ENCODE measurements at regions not wholly inside any gene's neighbourhood (a gene's known extent, or its start where the extent isn't known, plus 50 kb on each side); places are given as distances from the start of the nearest gene placed in this dataset.

- H2AFZ ChIP-seq = no peak overlapping the region
- H3K4me2 ChIP-seq = no peak overlapping the region
- H3K4me1 ChIP-seq (ENCODE audit: insufficient read depth) = no peaks in the 10 kb centered on the region
- H3K27me3 ChIP-seq = no peaks in the 10 kb centered on the region
- no peak for TF ChIP-seq EZH2 (IDR thresholded peaks at IDR 0.05; ENCODE audit: borderline replicate concordance)
- TF ChIP-seq CTCF (IDR thresholded peaks at IDR 0.05; ENCODE audit: poor library complexity) = no peak
- TF ChIP-seq EZH2phosphoT487 (IDR thresholded peaks at IDR 0.05; ENCODE audit: low read depth, severe bottlenecking, unreplicated experiment) = no peak
- H3K36me3 ChIP-seq (replicated peaks; ENCODE audit: insufficient read depth, low read depth) = no peaks in the 10 kb centered on the region
- no peak for DNase-seq (ENCODE audit: low spot score)
- no peaks in the 10 kb centered on the region for H4K20me1 ChIP-seq (ENCODE audit: insufficient read depth, poor library complexity, severe bottlenecking)
- no peaks in the 10 kb centered on the region for H3K9me3 ChIP-seq (ENCODE audit: low read depth)
- H3K79me2 ChIP-seq = no peaks in the 10 kb centered on the region
- H3K27ac ChIP-seq = no peak overlapping the region
- 82% methylated on average over 2 of the region's 2 CpGs for WGBS (ENCODE audit: low lambda C conversion rate, missing lambda C conversion rate)
- H3K9me2 ChIP-seq (replicated peaks; ENCODE audit: insufficient read depth) = no peaks in the 10 kb centered on the region
- H3K4me3 ChIP-seq = no peak overlapping the region
Measured at GRCh38 chr12:61011767-61012423, 1248.3 kb upstream of the USP15 start.

DNA sequence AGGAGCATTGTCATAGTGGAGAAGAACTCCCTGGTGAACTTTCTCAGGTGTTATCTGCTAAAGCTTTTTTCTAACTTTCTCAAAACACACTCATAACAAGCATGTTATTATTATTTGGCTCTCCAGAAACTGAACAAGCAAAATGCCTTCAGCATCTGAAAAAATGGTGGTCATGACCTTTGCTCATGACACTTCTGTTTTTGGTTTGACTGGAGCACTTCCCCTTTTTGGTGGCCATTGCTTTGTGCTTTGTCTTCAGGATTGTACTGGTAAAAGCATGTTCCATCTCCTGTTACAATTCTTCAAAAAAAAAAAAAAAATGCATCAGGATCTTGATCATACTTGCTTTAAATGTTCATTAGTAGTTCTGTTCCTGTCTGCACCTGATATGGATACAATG is 1241.6 kb upstream of the USP15 start:
- H4K20me1 ChIP-seq (ENCODE audit: insufficient read depth, poor library complexity, severe bottlenecking) = no peaks in the 10 kb centered on the region
- H3K9me3 ChIP-seq (ENCODE audit: low read depth) = no peaks in the 10 kb centered on the region
- no peaks in the 10 kb centered on the region for H3K27me3 ChIP-seq
- no peak overlapping the region for H3K4me2 ChIP-seq
- no peaks in the 10 kb centered on the region for H3K79me2 ChIP-seq
- no peak overlapping the region for H3K27ac ChIP-seq
- H3K4me3 ChIP-seq = no peak overlapping the region
- H3K4me1 ChIP-seq (ENCODE audit: insufficient read depth) = no peaks in the 10 kb centered on the region
- no peak overlapping the region for H2AFZ ChIP-seq
- no peaks in the 10 kb centered on the region for H3K9me2 ChIP-seq (replicated peaks; ENCODE audit: insufficient read depth)
- no peaks in the 10 kb centered on the region for H3K36me3 ChIP-seq (replicated peaks; ENCODE audit: insufficient read depth, low read depth)
- no peak for TF ChIP-seq EZH2 (IDR thresholded peaks at IDR 0.05; ENCODE audit: borderline replicate concordance)
- no peak for TF ChIP-seq CTCF (IDR thresholded peaks at IDR 0.05; ENCODE audit: poor library complexity)
- no peak for TF ChIP-seq EZH2phosphoT487 (IDR thresholded peaks at IDR 0.05; ENCODE audit: low read depth, severe bottlenecking, unreplicated experiment)
- DNase-seq (ENCODE audit: low spot score) = no peak

- Histone ChIP-seq H3K4me3 (no peak overlapping the region), H3K4me1 (ENCODE audit: insufficient read depth) (no peaks in the 10 kb centered on the region), H3K9me2 (replicated peaks; ENCODE audit: insufficient read depth) (no peaks in the 10 kb centered on the region), H3K79me2 (no peaks in the 10 kb centered on the region), H4K20me1 (ENCODE audit: insufficient read depth, poor library complexity, severe bottlenecking) (no peaks in the 10 kb centered on the region), H2AFZ (no peak overlapping the region), H3K36me3 (replicated peaks; ENCODE audit: insufficient read depth, low read depth) (no peaks in the 10 kb centered on the region), H3K27ac (no peak overlapping the region), H3K9me3 (ENCODE audit: low read depth) (no peaks in the 10 kb centered on the region), H3K4me2 (no peak overlapping the region), H3K27me3 (no peaks in the 10 kb centered on the region)
- TF ChIP-seq CTCF (IDR thresholded peaks at IDR 0.05; ENCODE audit: poor library complexity) (no peak), EZH2phosphoT487 (IDR thresholded peaks at IDR 0.05; ENCODE audit: low read depth, severe bottlenecking, unreplicated experiment) (no peak), EZH2 (IDR thresholded peaks at IDR 0.05; ENCODE audit: borderline replicate concordance) (no peak)
- no peak for DNase-seq (ENCODE audit: low spot score)
- WGBS (ENCODE audit: low lambda C conversion rate, missing lambda C conversion rate) = 91% methylated on average over 15 of the region's 15 CpGs
Measured at GRCh38 chr12:61023231-61023630, 1237.0 kb upstream of the USP15 start.

- Histone ChIP-seq H3K79me2 (no peaks in the 10 kb centered on the region), H4K20me1 (ENCODE audit: insufficient read depth, poor library complexity, severe bottlenecking) (no peaks in the 10 kb centered on the region), H3K4me3 (no peak overlapping the region), H3K9me2 (replicated peaks; ENCODE audit: insufficient read depth) (no peaks in the 10 kb centered on the region), H3K36me3 (replicated peaks; ENCODE audit: insufficient read depth, low read depth) (no peaks in the 10 kb centered on the region), H3K4me2 (no peak overlapping the region), H3K27me3 (no peaks in the 10 kb centered on the region), H3K9me3 (ENCODE audit: low read depth) (no peaks in the 10 kb centered on the region), H3K4me1 (ENCODE audit: insufficient read depth) (no peaks in the 10 kb centered on the region), H3K27ac (no peak overlapping the region), H2AFZ (no peak overlapping the region)
- TF ChIP-seq CTCF (IDR thresholded peaks at IDR 0.05; ENCODE audit: poor library complexity) (no peak), EZH2phosphoT487 (IDR thresholded peaks at IDR 0.05; ENCODE audit: low read depth, severe bottlenecking, unreplicated experiment) (no peak), EZH2 (IDR thresholded peaks at IDR 0.05; ENCODE audit: borderline replicate concordance) (no peak)
- 57% methylated on average over 1 of the region's 1 CpG for WGBS (ENCODE audit: low lambda C conversion rate, missing lambda C conversion rate)
- no peak for DNase-seq (ENCODE audit: low spot score)
Measured at GRCh38 chr12:61029516-61029915, 1230.7 kb upstream of the USP15 start.

Measured in hepatocyte (in vitro differentiated cells).